H9 (cell line): ENCODE measurements at regions not wholly inside any gene's neighbourhood (a gene's known extent, or its start where the extent isn't known, plus 50 kb on each side); places are given as distances from the start of the nearest gene placed in this dataset.

Experiments used
- DNase-seq: peaks from one replicate; pipeline ENCODE4 v3.0.0-alpha.2; 2017
- H2AFZ ChIP-seq: one replicate; pipeline ENCODE4 v1.6.1; 2013; ENCODE audit warnings: mild to moderate bottlenecking, low read length, control low read depth, moderate library complexity
- H2AK5ac ChIP-seq: 2 replicates; pipeline ENCODE4 v1.6.1; 2013; ENCODE audit warnings: low read length, control low read depth, mixed read lengths; ENCODE audit not compliant: insufficient read length
- H2BK120ac ChIP-seq: one replicate; pipeline ENCODE4 v1.6.1; 2013; ENCODE audit warnings: low read depth, mild to moderate bottlenecking, low read length, control low read depth, inconsistent platforms; ENCODE audit not compliant: poor library complexity, severe bottlenecking
- H2BK12ac ChIP-seq: 2 replicates; pipeline ENCODE4 v1.6.1; 2013; ENCODE audit warnings: low read length, control low read depth, mixed read lengths, low read depth; ENCODE audit not compliant: insufficient read length
- H2BK15ac ChIP-seq: 2 replicates; pipeline ENCODE4 v1.6.1; 2013; ENCODE audit warnings: low read depth, low read length, control low read depth
- H2BK20ac ChIP-seq: one replicate; pipeline ENCODE4 v1.6.1; 2013; ENCODE audit warnings: low read depth, mild to moderate bottlenecking, low read length, control low read depth, inconsistent platforms; ENCODE audit not compliant: poor library complexity, severe bottlenecking
- H2BK5ac ChIP-seq: 2 replicates; pipeline ENCODE4 v1.6.1; 2013; ENCODE audit warnings: low read length, control low read depth, mixed read lengths; ENCODE audit not compliant: insufficient read length
- H3K14ac ChIP-seq: 2 replicates; pipeline ENCODE4 v1.6.1; 2013; ENCODE audit warnings: low read length, control low read depth; ENCODE audit not compliant: insufficient read depth
- H3K18ac ChIP-seq: 2 replicates; pipeline ENCODE4 v1.6.1; 2013; ENCODE audit warnings: low read depth, mild to moderate bottlenecking, mixed read lengths, low read length, control low read depth; ENCODE audit not compliant: insufficient read length
- H3K23ac ChIP-seq: 2 replicates; pipeline ENCODE4 v1.6.1; 2013; ENCODE audit warnings: low read length, control low read depth, mixed read lengths, low read depth; ENCODE audit not compliant: insufficient read length
- H3K23me2 ChIP-seq: 2 replicates; pipeline ENCODE4 v1.6.1; 2013; ENCODE audit warnings: low read depth, mild to moderate bottlenecking, mixed read lengths, low read length, control low read depth; ENCODE audit not compliant: insufficient read length, poor library complexity, severe bottlenecking
- H3K27ac ChIP-seq: 2 replicates; pipeline ENCODE4 v1.5.1; 2013; ENCODE audit warnings: low read length, control low read depth, mixed read lengths, low read depth; ENCODE audit not compliant: insufficient read length
- H3K27me3 ChIP-seq: 2 replicates; pipeline ENCODE4 v1.6.1; 2013; ENCODE audit warnings: low read length, control low read depth, inconsistent platforms; ENCODE audit not compliant: insufficient read depth
- H3K4ac ChIP-seq: 2 replicates; pipeline ENCODE4 v1.6.1; 2013; ENCODE audit warnings: low read depth, mild to moderate bottlenecking, control low read depth, inconsistent platforms, low read length, moderate library complexity
- H3K4me1 ChIP-seq: 2 replicates; pipeline ENCODE4 v1.6.1; 2013; ENCODE audit warnings: low read length, control low read depth, inconsistent platforms; ENCODE audit not compliant: insufficient read depth
- H3K4me2 ChIP-seq: 2 replicates; pipeline ENCODE4 v1.6.1; 2013; ENCODE audit warnings: low read length, control low read depth, mixed read lengths; ENCODE audit not compliant: insufficient read length, insufficient read depth
- H3K56ac ChIP-seq: 2 replicates; pipeline ENCODE4 v1.6.1; 2013; ENCODE audit warnings: low read depth, mild to moderate bottlenecking, mixed read lengths, low read length, control low read depth; ENCODE audit not compliant: insufficient read length
- H3K79me1 ChIP-seq: 2 replicates; pipeline ENCODE4 v1.6.1; 2013; ENCODE audit warnings: low read depth, mild to moderate bottlenecking, moderate library complexity, low read length, control low read depth, inconsistent platforms; ENCODE audit not compliant: insufficient read depth, poor library complexity, severe bottlenecking
- H3K79me2 ChIP-seq: 2 replicates; pipeline ENCODE4 v1.6.1; 2013; ENCODE audit warnings: low read length, control low read depth, inconsistent platforms; ENCODE audit not compliant: insufficient read depth
- H3K9ac ChIP-seq: 2 replicates; pipeline ENCODE4 v1.6.1; 2013; ENCODE audit warnings: low read length, control low read depth, mixed read lengths; ENCODE audit not compliant: insufficient read length; ENCODE audit errors: extremely low read depth
- H3K9me3 ChIP-seq: one replicate; pipeline ENCODE4 v1.6.1; 2013; ENCODE audit warnings: low read depth, low read length, inconsistent platforms; ENCODE audit not compliant: control insufficient read depth
- H3T11ph ChIP-seq: one replicate; pipeline ENCODE4 v1.6.1; 2013; ENCODE audit warnings: mild to moderate bottlenecking, low read length, control low read depth, inconsistent platforms
- H4K20me1 ChIP-seq: one replicate; pipeline ENCODE4 v1.6.1; 2013; ENCODE audit not compliant: control insufficient read depth, insufficient read length, insufficient read depth
- H4K5ac ChIP-seq: 2 replicates; pipeline ENCODE4 v1.6.1; 2013; ENCODE audit warnings: low read depth, mild to moderate bottlenecking, mixed read lengths, low read length, control low read depth; ENCODE audit not compliant: insufficient read length
- H4K8ac ChIP-seq: replicated peaks from 2 replicates; pipeline ENCODE4 v1.6.1; 2013; ENCODE audit warnings: low read length, control low read depth, mixed read lengths, low read depth; ENCODE audit not compliant: insufficient read length
- H4K91ac ChIP-seq: 2 replicates; pipeline ENCODE4 v1.6.1; 2013; ENCODE audit warnings: low read depth, mild to moderate bottlenecking, moderate library complexity, mixed read lengths, low read length, control low read depth; ENCODE audit not compliant: insufficient read length
- H3K27ac Mint-ChIP-seq, 3 experiments: 2 replicates in 2 of 3; 3 replicates in 1 of 3; pipeline ENCODE4 v1.8.0; 2020 to 2021; ENCODE audit warnings: mixed read lengths in 3 of 3, mild to moderate bottlenecking in 1 of 3, moderate library complexity in 1 of 3
- H3K27me3 Mint-ChIP-seq: 2 replicates; pipeline ENCODE4 v1.8.0; 2021; ENCODE audit warnings: low read depth, mild to moderate bottlenecking, moderate library complexity, mixed read lengths
- H3K36me3 Mint-ChIP-seq, 3 experiments: 2 replicates in 2 of 3; 3 replicates in 1 of 3; pipeline ENCODE4 v1.8.0; 2020 to 2021; ENCODE audit warnings: low read depth in 3 of 3, mixed read lengths in 3 of 3; ENCODE audit not compliant: insufficient read depth in 1 of 3
- H3K4me1 Mint-ChIP-seq, 2 experiments: 2 replicates each; pipeline ENCODE4 v1.8.0; 2020; ENCODE audit warnings: mixed read lengths in 2 of 2
- H3K4me3 Mint-ChIP-seq, 2 experiments: 2 replicates in 1 of 2; 3 replicates in 1 of 2; pipeline ENCODE4 v1.8.0; 2020 to 2021; ENCODE audit warnings: mild to moderate bottlenecking in 2 of 2, mixed read lengths in 2 of 2, moderate library complexity in 1 of 2
- H3K9me3 Mint-ChIP-seq, 2 experiments: 2 replicates in 1 of 2; 3 replicates in 1 of 2; pipeline ENCODE4 v1.8.0; 2020; ENCODE audit warnings: mild to moderate bottlenecking in 2 of 2, mixed read lengths in 2 of 2, moderate library complexity in 1 of 2
- WGBS: extraction: QIAGEN DNeasy Blood & Tissue Kit; methylation state at CpG from one replicate; pipeline ENCODE4 v1.1.7; 2013; ENCODE audit warnings: missing lambda C conversion rate, low lambda C conversion rate, mixed read lengths; ENCODE audit not compliant: insufficient read length; ENCODE audit errors: extremely low coverage; 5-methylcytosine and 5-hydroxymethylcytosine counted together
- TF ChIP-seq, protein P1 (sequence below): fragments of 200-600 bp; sonication (generic); conservative IDR thresholded peaks from 3 replicates; pipeline ENCODE4 v1.8.0; 2021; ENCODE audit warnings: antibody characterized with exemption, mild to moderate bottlenecking

GRCh38 chr4:101651778-101652177 lies 138.8 kb upstream of the BANK1 start:
- Mint-ChIP-seq H3K9me3 (no peaks in the 10 kb centered on the region), H3K27ac (no peak overlapping the region), H3K4me3 (no peak overlapping the region), H3K4me1 (peaks cover 12 to 17% of the 10 kb centered on the region in 2 experiments), H3K27me3 (no peaks in the 10 kb centered on the region; the same call in 1 of the 2 replicates), H3K36me3 (no peaks in the 10 kb centered on the region)
- Histone ChIP-seq H3K23me2 (no peaks in the 10 kb centered on the region), H4K91ac (no peak overlapping the region), H3K4ac (no peak overlapping the region), H3T11ph (no peak overlapping the region), H2BK12ac (no peak overlapping the region), H2AFZ (no peak overlapping the region), H4K5ac (no peak overlapping the region), H2BK5ac (no peak overlapping the region), H4K8ac (no peak overlapping the region), H3K9me3 (no peaks in the 10 kb centered on the region), H3K4me2 (no peak overlapping the region), H3K9ac (no peak overlapping the region), H2BK120ac (no peak overlapping the region), H3K18ac (no peak overlapping the region), H2BK15ac (no peak overlapping the region), H3K27me3 (no peaks in the 10 kb centered on the region), H3K4me1 (no peaks in the 10 kb centered on the region; the same call in 1 of the 2 replicates), H2AK5ac (no peak overlapping the region), H3K79me1 (no peaks in the 10 kb centered on the region), H3K79me2 (no peaks in the 10 kb centered on the region), H3K14ac (no peak overlapping the region), H4K20me1 (no peaks in the 10 kb centered on the region), H3K27ac (no peak overlapping the region), H2BK20ac (no peak overlapping the region), H3K23ac (no peak overlapping the region), H3K56ac (no peak overlapping the region)
- DNase-seq = no peak
- no CpG with 5 or more reads among the region's 3 CpGs for WGBS
- TF ChIP-seq, protein P1, sequence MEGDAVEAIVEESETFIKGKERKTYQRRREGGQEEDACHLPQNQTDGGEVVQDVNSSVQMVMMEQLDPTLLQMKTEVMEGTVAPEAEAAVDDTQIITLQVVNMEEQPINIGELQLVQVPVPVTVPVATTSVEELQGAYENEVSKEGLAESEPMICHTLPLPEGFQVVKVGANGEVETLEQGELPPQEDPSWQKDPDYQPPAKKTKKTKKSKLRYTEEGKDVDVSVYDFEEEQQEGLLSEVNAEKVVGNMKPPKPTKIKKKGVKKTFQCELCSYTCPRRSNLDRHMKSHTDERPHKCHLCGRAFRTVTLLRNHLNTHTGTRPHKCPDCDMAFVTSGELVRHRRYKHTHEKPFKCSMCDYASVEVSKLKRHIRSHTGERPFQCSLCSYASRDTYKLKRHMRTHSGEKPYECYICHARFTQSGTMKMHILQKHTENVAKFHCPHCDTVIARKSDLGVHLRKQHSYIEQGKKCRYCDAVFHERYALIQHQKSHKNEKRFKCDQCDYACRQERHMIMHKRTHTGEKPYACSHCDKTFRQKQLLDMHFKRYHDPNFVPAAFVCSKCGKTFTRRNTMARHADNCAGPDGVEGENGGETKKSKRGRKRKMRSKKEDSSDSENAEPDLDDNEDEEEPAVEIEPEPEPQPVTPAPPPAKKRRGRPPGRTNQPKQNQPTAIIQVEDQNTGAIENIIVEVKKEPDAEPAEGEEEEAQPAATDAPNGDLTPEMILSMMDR = no peak
